Right cardiac atrium (tissue), 5 donors: ENCODE measurements at regions not wholly inside any gene's neighbourhood (a gene's known extent, or its start where the extent isn't known, plus 50 kb on each side); places are given as distances from the start of the nearest gene placed in this dataset.

ENCODE experiments used
- ATAC-seq, 2 donors: fragments of 200-7000 bp; cut with Tn5 transposase; one replicate each; pipeline versions ENCODE4 v1.8.0 to v1.9.1; 2020; ENCODE audit warnings: moderate library complexity in 2 of 2, mild to moderate bottlenecking in 1 of 2
- DNase-seq, 3 donors: peaks; one replicate each; pipeline ENCODE4 v3.0.0-alpha.2; 2020
- H3K27ac ChIP-seq: one replicate; pipeline ENCODE4 v1.5.1; 2013; ENCODE audit warnings: mild to moderate bottlenecking, low read length, control low read depth, moderate library complexity
- H3K27me3 ChIP-seq: one replicate; pipeline ENCODE4 v1.6.1; 2013; ENCODE audit not compliant: control insufficient read depth, insufficient read depth
- H3K4me1 ChIP-seq: one replicate; pipeline ENCODE4 v1.6.1; 2013; ENCODE audit warnings: low read length; ENCODE audit not compliant: control insufficient read depth, insufficient read depth
- H3K4me3 ChIP-seq: one replicate; pipeline ENCODE4 v1.5.1; 2013; ENCODE audit warnings: low read length, control low read depth
- H3K9me3 ChIP-seq: one replicate; pipeline ENCODE4 v1.6.1; 2013; ENCODE audit warnings: low read length; ENCODE audit not compliant: control insufficient read depth
- WGBS: extraction: QIAGEN DNeasy Blood & Tissue Kit; methylation state at CpG from one replicate; pipeline ENCODE4 v1.1.7; 2013; 5-methylcytosine and 5-hydroxymethylcytosine counted together
- intact Hi-C, 4 donors: fragments of 100-400 bp; cut with DNase I; formaldehyde crosslinking; loops; one replicate each; pipeline versions ENCODE4 v1.11.0 to v1.14.0; 2022 to 2023
- donor health status: healthy with polysubstance abuse.
- donor health status: DM: no; HTN: yes; CAD: no.
- donor health status: DM: no; HTN: no; CAD: no.
- donor health status: DM: no; HTN: yes; CAD: no; lungs with severe emphysema.
- donor health status: DM: yes; HTN: yes; CAD: no.

DNA sequence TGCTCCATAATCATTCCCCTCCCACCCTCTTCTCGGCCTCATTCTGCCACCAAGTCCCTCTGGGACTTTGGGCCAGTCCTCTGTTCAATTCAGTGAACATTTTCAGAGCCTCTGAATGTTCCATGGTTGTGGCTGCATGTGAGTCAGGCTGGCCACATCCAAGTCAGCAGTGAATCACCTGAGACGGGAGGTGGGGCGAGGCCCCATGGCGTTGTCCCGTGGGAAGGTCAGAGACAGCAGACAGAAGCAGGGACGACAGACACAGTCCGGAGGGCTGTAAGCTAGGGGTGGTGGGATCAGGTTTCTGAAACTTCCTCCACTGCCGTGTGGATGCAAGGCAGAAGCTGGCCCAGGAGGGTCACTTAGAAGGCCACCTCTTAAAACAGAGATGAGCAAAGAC lies 324.8 kb downstream of the MN1 start:
- intact Hi-C loops = no loop called here
- ATAC-seq (no peak), DNase-seq (no peak)
- no peaks in the 10 kb centered on the region for H3K9me3 ChIP-seq
- no peaks in the 10 kb centered on the region for H3K27me3 ChIP-seq
- no peaks in the 10 kb centered on the region for H3K4me1 ChIP-seq
- H3K27ac ChIP-seq = no peak overlapping the region
- 86% methylated on average over 8 of the region's 8 CpGs for WGBS
- no peak overlapping the region for H3K4me3 ChIP-seq

DNA sequence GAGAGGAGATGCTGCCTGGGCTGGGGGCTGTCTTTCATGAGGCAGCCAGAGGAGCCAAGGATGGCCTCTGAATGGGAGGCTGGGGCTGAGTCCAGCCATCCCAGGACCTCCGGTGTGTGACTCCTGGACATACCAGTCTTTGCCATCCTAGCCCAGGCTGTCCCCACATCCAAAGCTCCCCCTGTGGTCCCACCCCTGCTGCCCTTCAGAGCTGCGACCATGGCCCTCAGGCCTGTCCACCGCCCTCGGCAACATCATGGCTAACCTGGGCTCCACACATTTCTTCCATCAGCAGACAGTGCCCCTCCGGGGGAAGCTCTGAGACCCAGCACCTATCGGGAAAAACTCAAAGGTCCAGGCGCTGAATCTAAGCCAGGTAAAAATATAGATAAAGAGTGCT lies 324.4 kb downstream of the MN1 start:
- DNase-seq (no peak), ATAC-seq (no peak)
- no peaks in the 10 kb centered on the region for H3K9me3 ChIP-seq
- H3K4me1 ChIP-seq = no peaks in the 10 kb centered on the region
- no peak overlapping the region for H3K4me3 ChIP-seq
- WGBS = 91% methylated on average over 7 of the region's 7 CpGs
- intact Hi-C loops = no loop called here
- H3K27ac ChIP-seq = no peak overlapping the region
- H3K27me3 ChIP-seq = no peaks in the 10 kb centered on the region

DNA sequence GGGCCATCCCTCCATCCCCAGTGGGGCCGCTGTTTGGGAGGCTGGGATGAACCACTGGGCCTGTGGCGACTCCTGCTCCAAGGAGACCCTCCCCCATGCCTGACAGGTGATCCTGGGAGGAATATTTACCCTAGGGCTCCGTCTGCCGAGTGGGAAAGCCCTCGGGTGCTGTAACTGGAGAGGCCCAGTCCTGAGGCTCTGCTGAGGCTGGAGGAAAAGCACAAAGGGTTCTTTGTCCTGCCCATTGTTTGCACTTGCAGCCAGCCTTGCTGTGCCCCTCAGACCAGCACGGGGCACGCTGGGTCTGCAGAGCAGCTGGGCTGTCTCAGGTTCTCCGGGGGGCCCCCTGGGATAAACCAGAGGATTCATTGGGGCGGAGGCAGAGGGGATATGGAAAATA lies 321.1 kb downstream of the MN1 start:
- Histone ChIP-seq H3K9me3 (no peaks in the 10 kb centered on the region), H3K27me3 (no peaks in the 10 kb centered on the region), H3K27ac (no peak overlapping the region), H3K4me1 (no peaks in the 10 kb centered on the region), H3K4me3 (no peak overlapping the region)
- DNase-seq = no peak
- ATAC-seq = no peak
- intact Hi-C loops = no loop called here
- WGBS = 59% methylated on average over 9 of the region's 9 CpGs

DNA sequence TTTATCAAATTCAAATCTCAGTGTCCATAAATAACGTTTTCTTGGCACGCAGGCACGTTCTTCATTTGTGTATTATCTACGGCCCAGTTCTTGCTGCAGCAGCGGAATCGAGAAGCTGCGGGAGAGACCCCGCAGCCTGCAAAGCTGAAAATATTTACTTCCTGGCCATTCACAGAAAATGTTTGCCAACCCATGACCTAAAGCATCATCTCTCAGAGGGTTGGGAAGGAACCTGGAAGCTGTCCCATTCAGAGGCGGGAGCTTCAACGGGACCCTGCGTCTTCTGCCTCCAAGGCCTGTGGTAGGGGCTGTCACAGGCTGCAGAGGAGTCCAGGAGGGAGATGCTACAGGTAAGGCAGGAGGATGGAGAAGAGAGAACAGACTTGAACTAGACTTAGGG lies 319.2 kb downstream of the MN1 start:
- Histone ChIP-seq H3K27me3 (no peaks in the 10 kb centered on the region), H3K4me1 (no peaks in the 10 kb centered on the region), H3K9me3 (no peaks in the 10 kb centered on the region), H3K4me3 (no peak overlapping the region), H3K27ac (no peak overlapping the region)
- DNase-seq (no peak), ATAC-seq (no peak)
- WGBS = 33% methylated on average over 11 of the region's 11 CpGs
- intact Hi-C loops = no loop called here

DNA sequence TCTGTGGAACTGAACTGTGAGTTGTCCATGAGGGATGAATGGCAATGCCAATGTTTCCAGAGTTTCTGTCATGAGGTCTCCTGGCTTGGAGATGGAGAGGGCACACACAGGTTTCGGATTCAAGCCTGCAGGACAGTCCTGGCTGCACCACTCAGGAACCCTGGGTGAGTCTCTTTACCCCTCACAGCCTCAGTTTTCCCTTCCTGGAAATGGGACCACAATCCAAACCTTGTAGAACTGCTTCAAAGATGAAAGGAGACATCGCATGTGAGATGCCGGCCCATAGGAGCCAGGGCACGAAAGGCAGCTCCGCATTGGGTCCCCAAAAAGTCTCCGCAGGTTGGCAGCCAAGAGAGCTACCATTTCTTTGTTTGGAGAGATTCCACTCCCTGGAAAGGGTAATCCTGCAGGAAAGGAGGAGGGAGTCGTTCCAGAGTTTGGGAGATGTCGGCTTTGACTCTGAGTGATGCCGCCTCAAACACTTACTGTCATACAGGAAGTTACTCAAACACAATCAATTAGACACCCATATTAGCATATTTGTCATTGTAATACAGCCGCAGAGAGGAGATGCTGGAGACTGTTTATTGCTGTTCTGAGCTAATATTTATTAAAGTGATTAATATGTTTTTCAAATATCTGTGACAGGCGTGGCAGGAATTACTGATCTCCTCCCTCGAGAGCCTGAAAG lies 318.3 kb downstream of the MN1 start:
- 77% methylated on average over 12 of the region's 12 CpGs for WGBS
- Histone ChIP-seq H3K4me1 (no peaks in the 10 kb centered on the region), H3K4me3 (no peak overlapping the region), H3K9me3 (no peaks in the 10 kb centered on the region), H3K27ac (no peak overlapping the region), H3K27me3 (no peaks in the 10 kb centered on the region)
- DNase-seq = no peak
- no peak for ATAC-seq
- intact Hi-C loops = no loop called here

DNA sequence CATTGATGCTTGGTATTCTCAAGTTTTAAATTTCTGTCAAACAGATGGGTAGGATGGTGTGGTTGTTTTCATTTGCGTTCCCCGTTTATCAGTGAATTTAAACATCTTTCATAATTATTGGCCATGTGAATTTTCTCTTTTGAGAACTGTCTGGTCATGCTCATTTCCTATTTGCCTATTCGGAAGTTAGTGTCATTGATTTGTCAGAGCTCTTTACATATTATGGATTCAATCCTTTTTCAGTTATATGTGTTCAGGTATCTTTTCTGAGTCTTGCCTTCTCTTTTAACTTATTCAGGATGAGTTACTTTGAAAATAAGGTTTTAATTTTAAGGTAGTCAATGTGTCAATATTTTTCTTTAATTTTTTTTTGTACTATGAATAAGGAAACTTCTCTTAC lies 315.7 kb downstream of the MN1 start:
- ATAC-seq (no peak), DNase-seq (no peak)
- no peak overlapping the region for H3K4me3 ChIP-seq
- intact Hi-C loops = no loop called here
- no peaks in the 10 kb centered on the region for H3K27me3 ChIP-seq
- WGBS = 81% methylated on average over 3 of the region's 3 CpGs
- no peaks in the 10 kb centered on the region for H3K9me3 ChIP-seq
- no peak overlapping the region for H3K27ac ChIP-seq
- no peaks in the 10 kb centered on the region for H3K4me1 ChIP-seq

DNA sequence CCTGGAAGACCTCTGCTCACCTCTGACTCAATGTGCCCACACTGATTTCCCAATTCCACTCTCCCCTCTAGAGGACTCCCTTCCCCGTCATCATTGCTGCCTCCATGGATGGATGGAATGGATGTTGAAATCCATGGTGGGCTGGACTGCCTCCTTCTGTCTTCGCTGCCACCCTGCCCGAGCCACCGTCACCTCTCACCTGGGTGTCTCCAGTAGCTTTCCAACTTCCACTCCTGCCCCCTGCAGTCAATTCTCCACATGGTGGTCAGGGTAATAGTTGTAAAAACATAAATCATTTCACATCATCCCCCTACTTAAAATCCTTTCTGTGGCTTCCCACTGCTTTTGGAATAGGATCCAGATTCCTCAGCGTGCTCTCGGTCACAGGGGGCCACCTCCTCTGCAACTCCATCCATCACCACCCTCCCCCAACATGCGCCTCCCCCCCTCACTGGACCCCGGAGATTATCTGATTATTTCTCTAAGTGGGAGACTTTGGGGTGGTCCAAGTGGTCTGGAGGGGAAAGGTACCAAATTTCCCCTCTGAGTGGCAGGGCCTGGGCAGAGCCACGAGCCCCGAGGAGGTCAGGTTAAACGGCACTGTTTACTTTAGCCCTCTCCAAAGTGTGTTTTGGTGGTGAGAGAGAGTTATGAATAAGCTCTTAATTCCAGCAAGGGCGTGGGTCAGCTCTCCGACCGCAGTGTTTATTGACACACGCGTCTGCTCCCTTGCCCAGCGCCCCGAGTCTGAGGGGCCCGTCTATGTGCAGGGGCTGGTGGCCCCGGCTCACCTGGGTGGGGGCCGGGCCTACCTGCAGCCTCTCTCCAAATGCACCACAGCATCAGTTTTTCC lies 313.7 kb downstream of the MN1 start:
- 55% methylated on average over 21 of the region's 21 CpGs for WGBS
- no peaks in the 10 kb centered on the region for H3K9me3 ChIP-seq
- ATAC-seq (no peak), DNase-seq (no peak)
- H3K4me1 ChIP-seq = no peaks in the 10 kb centered on the region
- H3K4me3 ChIP-seq = no peak overlapping the region
- intact Hi-C loops = no loop called here
- H3K27me3 ChIP-seq = no peaks in the 10 kb centered on the region
- no peak overlapping the region for H3K27ac ChIP-seq

DNA sequence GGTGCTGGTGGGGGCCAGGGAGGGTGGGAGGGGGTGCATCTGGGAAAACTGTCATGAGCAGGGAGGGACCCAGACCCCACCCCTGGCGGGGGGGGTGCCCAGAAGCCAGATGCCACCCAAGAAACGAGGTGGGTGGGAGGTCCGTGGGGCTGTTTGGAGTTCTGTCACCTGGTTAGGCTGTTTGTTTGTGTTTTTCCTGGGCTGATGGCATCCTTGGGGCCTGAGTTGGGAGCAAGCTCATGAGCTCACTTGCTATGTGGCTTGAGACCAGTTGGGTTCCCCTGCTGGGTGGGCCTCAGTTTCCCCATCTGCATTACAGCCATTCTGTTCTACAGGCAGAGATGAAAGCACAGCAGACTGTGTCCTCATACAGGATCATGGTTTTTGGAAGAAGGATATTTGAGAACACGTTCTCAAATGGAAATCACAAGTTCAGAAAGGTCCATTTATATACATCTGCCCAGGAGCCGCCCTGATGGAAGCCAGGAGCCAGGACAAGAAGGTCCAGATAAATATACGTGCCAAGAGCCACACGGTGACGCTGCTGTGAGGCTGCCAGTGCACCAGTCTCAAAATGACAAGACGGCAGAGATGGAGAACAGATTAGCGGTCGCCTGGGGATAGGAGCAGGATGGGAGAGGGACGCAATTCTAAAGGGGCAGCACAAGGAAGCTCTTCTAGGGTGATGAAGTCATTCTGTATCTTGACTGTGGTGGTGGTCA lies 312.9 kb downstream of the MN1 start:
- ATAC-seq (peak in 1 of 2 donors; percentile 49), DNase-seq (no peak)
- Histone ChIP-seq H3K9me3 (no peaks in the 10 kb centered on the region), H3K4me3 (no peak overlapping the region), H3K27me3 (no peaks in the 10 kb centered on the region), H3K27ac (no peak overlapping the region), H3K4me1 (no peaks in the 10 kb centered on the region)
- WGBS = 45% methylated on average over 12 of the region's 12 CpGs
- intact Hi-C loops = no loop called here

DNA sequence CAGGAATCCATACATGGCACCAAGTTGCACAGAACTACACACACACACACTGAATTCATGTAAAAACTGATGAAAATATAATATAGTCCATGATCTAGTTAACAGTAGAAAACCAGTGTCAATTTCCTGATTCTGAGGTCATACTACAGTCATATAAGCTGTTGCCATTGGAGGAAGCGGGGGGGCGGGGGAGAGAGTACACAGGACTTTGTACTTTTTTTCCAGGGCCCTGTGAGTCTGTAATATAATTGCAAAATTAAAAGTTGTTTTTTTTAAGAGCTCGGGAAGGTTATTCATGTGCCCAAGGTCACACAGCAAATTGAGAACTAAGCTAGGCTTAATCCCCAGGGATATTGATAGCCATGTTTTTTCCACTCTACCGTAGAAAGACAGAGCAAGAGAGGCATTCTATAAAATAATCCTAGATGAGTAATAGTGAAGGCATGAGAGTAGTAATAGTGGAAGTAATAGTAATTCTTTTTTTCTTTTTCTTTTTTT lies 312.3 kb downstream of the MN1 start:
- Histone ChIP-seq H3K27ac (no peak overlapping the region), H3K4me1 (no peaks in the 10 kb centered on the region), H3K9me3 (no peaks in the 10 kb centered on the region), H3K27me3 (no peaks in the 10 kb centered on the region), H3K4me3 (no peak overlapping the region)
- DNase-seq = no peak
- intact Hi-C loops = no loop called here
- WGBS = 48% methylated on average over 4 of the region's 4 CpGs
- ATAC-seq = peak in 1 of 2 donors; percentile 36

DNA sequence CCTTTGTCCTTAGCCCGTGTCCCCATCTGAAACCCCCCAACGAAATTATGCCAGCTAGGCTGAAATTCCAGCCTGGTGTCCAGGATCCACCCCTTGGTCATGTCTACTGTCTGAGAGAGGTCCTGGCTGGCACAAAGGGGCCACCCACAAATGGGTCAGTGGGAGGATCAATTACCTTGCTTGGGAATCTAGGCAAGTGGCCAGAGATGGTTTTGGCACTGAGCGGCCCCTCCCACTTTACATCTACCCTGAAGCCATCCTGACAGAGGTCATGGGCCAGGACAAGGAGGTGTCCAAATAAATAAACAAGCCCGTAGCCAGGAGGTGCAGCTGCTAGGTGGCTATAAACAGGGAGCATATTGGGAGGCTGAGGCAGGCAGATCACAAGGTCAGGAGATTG lies 311.5 kb downstream of the MN1 start:
- Histone ChIP-seq H3K4me1 (no peaks in the 10 kb centered on the region), H3K9me3 (no peaks in the 10 kb centered on the region), H3K27ac (no peak overlapping the region), H3K4me3 (no peak overlapping the region), H3K27me3 (no peaks in the 10 kb centered on the region)
- ATAC-seq (no peak), DNase-seq (no peak)
- intact Hi-C loops = no loop called here
- WGBS = 89% methylated on average over 4 of the region's 4 CpGs

DNA sequence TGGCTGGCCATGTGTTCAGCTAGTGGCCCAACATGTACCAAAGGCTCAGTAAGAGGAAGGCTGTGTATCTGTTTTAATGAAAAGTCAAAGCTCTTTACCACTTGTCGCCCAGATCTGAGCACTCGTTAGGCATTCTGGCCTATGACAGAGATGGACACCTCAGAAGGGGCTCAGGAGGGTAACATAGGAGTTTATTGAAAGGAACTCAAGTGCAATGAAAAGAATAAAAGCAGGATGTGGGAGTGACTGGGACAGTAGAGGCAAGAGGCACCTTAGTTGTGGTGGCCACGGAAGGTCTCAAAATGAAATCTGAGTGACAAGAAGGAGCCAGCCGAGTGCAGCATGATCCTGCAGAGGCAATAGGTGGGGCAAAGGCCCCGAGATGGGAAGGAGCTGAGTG lies 309.7 kb downstream of the MN1 start:
- WGBS = 96% methylated on average over 5 of the region's 5 CpGs
- H3K27me3 ChIP-seq = no peaks in the 10 kb centered on the region
- no peaks in the 10 kb centered on the region for H3K4me1 ChIP-seq
- DNase-seq (no peak), ATAC-seq (no peak)
- no peaks in the 10 kb centered on the region for H3K9me3 ChIP-seq
- intact Hi-C loops = no loop called here
- H3K4me3 ChIP-seq = no peak overlapping the region
- H3K27ac ChIP-seq = no peak overlapping the region
